ENCODE measurements at regions not wholly inside any gene's neighbourhood (a gene's known extent, or its start where the extent isn't known, plus 50 kb on each side); places are given as distances from the start of the nearest gene placed in this dataset.

GRCh38 chr10:28366994-28367393 lies 64.1 kb upstream of the MPP7 start:
- TF ChIP-seq POLR2A (IDR thresholded peaks at IDR 0.05; ENCODE audit: low read length) (no peak), GATA1 (IDR thresholded peaks at IDR 0.05; ENCODE audit: low read depth, low read length) (no peak)

Data from erythroblast (primary cell).